Fibroblast of the aortic adventitia (primary cell): ENCODE measurements at regions not wholly inside any gene's neighbourhood (a gene's known extent, or its start where the extent isn't known, plus 50 kb on each side); places are given as distances from the start of the nearest gene placed in this dataset.

Experiments used
- DNase-seq: peaks from one replicate; pipeline ENCODE4 v3.0.0-alpha.2; 2010; ENCODE audit warnings: low read depth
- H3K4me3 ChIP-seq: 2 replicates; pipeline ENCODE4 v1.5.1; 2011; ENCODE audit warnings: low read depth, mild to moderate bottlenecking, control low read depth, low read length, moderate library complexity
- TF ChIP-seq, protein P1 (sequence below): IDR thresholded peaks from 2 replicates; pipeline ENCODE4 v1.5.1; 2011; ENCODE audit warnings: mild to moderate bottlenecking, low read length, control low read depth, inconsistent platforms; ENCODE audit not compliant: insufficient read depth

DNA sequence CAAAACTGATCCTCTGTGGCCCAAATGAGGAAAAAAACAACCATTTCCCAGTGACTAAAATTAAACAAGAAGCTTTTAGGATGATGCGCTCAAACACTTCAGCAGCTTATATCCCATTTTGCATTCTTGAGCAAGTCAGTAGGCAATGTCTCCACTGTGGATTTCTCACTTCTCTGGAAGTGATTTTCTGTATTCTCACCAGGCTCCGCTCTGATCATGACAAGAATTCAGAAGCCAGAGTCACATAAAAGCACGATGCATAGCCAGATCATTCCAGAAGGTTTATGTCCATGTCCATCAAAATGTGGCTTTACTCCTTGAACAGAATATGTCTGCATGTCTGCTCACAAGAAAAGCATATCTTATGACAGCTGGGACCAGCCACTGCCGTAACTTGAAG is 481.4 kb downstream of the ADRA2A start:
- H3K4me3 ChIP-seq: no peak overlapping the region
- DNase-seq: no peak
- TF ChIP-seq, protein P1, sequence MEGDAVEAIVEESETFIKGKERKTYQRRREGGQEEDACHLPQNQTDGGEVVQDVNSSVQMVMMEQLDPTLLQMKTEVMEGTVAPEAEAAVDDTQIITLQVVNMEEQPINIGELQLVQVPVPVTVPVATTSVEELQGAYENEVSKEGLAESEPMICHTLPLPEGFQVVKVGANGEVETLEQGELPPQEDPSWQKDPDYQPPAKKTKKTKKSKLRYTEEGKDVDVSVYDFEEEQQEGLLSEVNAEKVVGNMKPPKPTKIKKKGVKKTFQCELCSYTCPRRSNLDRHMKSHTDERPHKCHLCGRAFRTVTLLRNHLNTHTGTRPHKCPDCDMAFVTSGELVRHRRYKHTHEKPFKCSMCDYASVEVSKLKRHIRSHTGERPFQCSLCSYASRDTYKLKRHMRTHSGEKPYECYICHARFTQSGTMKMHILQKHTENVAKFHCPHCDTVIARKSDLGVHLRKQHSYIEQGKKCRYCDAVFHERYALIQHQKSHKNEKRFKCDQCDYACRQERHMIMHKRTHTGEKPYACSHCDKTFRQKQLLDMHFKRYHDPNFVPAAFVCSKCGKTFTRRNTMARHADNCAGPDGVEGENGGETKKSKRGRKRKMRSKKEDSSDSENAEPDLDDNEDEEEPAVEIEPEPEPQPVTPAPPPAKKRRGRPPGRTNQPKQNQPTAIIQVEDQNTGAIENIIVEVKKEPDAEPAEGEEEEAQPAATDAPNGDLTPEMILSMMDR: no peak

DNA sequence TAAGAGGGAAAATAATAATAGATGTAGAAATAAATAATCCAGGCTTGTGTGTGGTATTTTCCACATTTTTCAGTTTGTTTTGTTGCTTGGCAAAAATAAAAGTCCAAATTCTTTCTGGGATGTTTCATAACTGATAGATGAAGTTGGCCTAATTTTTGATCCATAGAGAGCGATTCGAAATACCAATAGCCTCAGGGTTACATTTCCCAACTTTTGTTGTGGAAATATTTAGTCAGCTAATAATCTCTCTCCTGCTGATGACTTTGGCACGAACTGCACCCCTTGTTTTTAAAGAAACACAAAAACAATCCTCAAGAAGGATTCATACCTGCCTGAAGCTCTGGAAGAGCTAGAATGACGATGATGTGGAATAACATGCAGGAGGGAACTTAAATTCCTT is 483.2 kb downstream of the ADRA2A start:
- TF ChIP-seq, protein P1: no peak
- no peak overlapping the region for H3K4me3 ChIP-seq
- peak; percentile 4 for DNase-seq

DNA sequence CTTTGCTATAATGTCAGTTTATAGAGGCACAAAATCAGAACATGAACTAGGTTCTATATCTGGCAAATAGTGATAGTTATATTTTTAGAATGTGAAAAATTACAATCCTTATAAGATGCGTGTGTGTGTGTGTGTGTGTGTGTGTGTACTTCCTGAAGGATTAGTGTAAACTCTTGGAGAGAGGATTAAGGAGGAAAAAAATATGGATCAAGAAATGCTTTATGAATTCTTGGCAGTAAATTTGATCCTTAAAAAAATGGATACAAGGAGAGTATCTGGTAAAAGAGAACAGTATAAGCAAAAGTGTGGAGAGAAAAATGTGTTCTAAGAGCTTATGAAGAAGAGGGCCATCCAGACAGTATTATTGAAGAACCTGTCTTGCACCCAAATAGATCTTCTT is 484.3 kb downstream of the ADRA2A start:
- H3K4me3 ChIP-seq: no peak overlapping the region
- TF ChIP-seq, protein P1: no peak
- no peak for DNase-seq

DNA sequence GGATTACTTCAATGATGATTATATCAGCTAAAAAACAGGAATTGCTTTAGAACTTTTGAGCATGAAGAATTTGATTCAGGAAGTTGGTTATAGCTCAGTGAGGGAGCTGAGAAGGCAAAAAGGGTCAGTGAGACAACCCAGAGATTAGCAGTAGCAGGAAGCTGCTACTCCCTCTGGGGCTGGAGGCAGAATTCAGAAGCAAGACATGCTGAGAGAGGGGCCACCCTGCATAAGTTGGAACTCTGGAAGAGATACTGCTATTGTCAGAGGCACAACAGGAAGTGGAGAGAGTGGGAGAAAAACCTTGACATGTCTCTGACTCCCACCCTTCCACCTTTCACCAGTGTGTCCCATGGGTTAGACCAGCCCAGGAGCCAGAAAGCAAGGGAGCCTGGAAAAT is 488.7 kb downstream of the ADRA2A start:
- no peak for DNase-seq
- TF ChIP-seq, protein P1: no peak
- H3K4me3 ChIP-seq: no peak overlapping the region

DNA sequence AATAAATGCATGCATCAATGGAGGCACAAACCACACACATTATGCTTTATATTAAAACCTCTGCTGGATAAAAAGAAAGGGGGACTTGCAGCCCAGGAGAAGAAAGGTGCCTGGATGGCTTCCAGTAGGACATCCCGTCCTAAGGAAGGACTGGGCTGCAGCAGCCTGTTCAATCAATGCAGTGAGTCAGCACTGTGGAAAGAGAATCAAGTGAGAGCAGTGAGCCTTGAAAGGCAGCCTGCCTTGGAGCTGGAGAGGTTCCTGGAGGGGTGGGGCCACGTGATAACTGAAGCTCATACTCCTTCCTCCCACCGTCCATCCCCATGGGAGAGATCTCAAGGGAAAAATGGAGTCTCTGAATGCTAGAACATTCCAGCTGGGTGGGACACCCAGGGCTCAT is 501.2 kb downstream of the ADRA2A start:
- DNase-seq: no peak
- TF ChIP-seq, protein P1: no peak
- no peak overlapping the region for H3K4me3 ChIP-seq

DNA sequence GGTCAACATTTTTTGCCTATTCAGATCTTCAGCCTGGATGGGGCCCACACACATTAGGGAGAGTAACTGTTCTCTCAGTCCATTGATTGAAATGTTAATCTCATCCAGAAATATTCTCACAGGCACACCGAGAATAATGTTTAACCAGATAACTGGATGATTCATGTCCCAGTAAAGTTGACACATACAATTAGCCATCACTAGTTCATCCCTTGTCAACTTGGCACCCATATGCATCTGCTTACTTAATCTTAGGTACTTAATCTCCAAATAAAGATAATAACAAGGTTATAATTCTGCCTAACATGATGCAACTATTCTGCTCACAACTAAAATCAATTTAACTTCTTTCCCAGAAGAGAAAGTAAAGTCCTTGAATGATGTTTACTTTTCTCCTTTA is 502.6 kb downstream of the ADRA2A start:
- TF ChIP-seq, protein P1: no peak
- no peak overlapping the region for H3K4me3 ChIP-seq
- no peak for DNase-seq

DNA sequence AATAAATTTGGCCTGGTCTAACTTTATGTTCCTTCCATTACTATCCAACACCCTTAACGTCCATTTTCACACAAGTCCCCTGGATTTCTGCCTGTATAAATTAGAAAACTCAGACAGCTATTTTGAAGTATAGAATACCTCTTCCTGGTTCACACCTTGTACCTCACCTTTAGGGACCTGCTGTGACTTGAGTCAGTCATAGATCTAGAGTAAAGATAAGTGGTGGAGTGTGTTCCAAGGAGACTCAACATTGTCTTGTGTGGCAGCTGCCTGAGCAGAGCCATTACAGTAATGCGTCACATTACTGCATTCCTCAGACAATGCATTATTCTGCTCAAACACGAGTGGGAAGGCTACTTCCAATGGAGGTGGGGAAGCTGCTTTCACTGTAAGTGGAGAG is 513.9 kb downstream of the ADRA2A start:
- H3K4me3 ChIP-seq: no peak overlapping the region
- no peak for DNase-seq
- TF ChIP-seq, protein P1: no peak
